ENCODE measurements at regions not wholly inside any gene's neighbourhood (a gene's known extent, or its start where the extent isn't known, plus 50 kb on each side); places are given as distances from the start of the nearest gene placed in this dataset.

GRCh38 chr7:11231190-11231589 lies 257.5 kb downstream of the PHF14 start:
- no peak for TF ChIP-seq CTCF (conservative IDR thresholded peaks at IDR 0.05 in 1 of 2, IDR thresholded peaks at IDR 0.05 in 1 of 2; ENCODE audit: low read depth in 1 of 2, low read length in 2 of 2)
- TF ChIP-seq EZH2 (IDR thresholded peaks at IDR 0.05; ENCODE audit: low read length, missing control alignments) = no peak

Data from fibroblast of lung (primary cell).